ENCODE measurements at regions not wholly inside any gene's neighbourhood (a gene's known extent, or its start where the extent isn't known, plus 50 kb on each side); places are given as distances from the start of the nearest gene placed in this dataset.

DNA sequence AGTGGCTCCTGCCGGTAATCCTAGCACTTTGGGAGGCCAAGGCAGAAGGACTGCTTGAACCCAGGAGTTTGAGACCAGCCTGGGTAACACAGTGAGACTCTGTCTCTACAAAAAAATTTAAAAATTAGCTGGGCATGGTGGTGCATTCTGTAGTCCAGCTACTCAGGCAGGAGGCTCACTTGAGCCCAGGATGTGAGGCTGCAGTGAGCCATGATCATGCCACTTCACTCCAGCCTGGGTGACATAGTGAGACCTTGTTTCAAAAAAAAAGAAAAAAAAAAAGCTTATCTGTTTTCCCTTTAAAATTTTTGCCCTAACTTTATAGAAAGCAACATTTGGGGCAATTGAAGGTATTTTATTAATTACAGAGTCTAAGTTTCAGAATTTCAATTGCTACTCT lies 486.0 kb downstream of the BCAT1 start:
- ATAC-seq = no peak

DNA sequence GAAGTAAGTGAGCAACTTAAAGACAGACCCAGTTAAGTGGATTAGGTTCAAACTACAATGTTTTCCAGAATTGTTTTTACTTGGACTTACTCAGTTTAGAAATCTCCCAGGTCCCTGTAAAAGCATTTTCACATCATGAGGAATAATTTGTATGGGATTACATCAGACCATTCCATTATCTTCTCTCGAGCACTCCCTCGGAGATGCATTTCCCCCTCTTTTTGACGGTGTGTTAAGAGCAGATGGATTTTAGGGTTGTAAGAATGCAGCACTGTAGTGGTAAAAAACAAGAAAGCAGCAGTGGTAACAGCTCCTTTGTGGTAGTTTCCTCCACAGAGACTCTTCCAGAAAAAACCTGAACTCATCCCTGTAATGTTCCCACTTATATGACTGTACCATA lies 488.4 kb downstream of the BCAT1 start:
- no peak for ATAC-seq

DNA sequence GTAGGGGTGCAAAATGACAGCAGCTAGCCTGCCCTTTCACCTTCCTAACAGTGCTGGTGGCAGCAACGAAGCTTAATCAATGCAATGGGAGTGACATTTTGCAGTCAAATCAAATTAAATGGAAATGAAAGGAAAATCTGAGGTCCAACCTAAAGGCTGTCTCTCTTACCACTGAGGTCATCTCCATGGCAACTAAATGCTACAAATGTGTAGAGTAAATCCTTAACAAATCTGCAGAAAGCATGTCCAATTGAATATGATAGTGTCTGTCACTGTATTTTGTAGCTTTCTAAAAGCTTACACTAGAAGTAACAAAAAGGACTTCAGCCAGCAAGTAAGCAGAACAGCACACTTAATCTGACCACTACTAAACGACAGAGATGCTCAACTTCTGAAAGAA lies 488.8 kb downstream of the BCAT1 start:
- ATAC-seq = no peak

DNA sequence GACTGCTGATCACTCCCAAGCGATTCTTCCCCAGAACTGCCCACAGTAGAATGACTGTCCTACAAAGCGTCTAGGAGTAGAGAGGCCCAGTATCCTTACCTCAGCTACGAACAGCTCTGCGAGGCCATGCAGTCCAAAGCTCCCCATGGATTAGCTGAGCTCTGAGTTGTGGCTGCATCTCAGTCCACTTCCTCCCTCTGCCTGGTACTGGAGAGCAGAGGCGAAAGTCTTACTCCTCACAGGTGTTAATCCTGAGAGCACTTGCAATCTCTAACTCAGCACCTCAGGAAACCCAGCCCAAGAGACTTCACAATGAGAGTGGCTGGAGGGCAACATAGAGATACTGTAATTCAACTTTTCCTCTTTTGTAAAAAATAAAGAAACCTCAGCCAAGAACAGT lies 493.1 kb downstream of the BCAT1 start:
- no peak for ATAC-seq

DNA sequence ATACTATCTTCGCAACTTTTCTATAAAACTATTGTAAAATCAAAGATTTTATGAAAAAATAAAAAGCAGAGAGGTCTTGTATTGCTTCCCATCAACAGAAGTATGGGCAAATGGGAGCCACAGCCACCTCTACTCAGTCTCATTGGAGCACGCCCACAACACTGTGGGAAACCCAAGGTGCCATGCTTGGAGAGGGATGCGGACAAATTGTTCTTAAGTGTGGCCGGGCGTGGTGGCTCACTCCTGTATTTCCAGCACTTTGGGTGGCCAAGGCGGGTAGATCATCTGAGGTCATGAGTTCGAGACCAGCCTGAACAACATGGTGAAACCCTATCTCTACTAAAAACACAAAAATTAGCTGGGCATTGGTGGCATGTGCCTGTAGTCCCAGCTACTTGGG lies 498.2 kb upstream of the SOX5 start:
- ATAC-seq = no peak

DNA sequence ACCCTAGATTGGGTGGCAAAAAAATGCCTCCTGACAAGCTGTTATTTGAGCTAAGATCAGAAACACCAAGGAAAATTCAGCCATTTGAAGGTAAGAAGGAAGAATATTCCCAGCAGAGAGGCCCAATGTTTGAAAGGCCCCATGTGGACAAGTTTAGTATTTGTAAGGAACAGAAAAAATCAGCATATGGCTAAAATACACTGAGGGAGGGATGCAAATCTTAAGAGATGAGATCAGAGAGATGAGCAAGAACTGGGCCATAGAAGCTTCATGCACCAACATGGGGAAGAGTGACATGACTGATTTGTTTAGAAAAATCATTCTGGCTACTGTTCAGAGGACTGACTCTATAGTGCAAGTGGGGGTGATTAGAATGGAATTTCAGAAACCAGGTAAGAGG lies 496.8 kb upstream of the SOX5 start:
- ATAC-seq = no peak

DNA sequence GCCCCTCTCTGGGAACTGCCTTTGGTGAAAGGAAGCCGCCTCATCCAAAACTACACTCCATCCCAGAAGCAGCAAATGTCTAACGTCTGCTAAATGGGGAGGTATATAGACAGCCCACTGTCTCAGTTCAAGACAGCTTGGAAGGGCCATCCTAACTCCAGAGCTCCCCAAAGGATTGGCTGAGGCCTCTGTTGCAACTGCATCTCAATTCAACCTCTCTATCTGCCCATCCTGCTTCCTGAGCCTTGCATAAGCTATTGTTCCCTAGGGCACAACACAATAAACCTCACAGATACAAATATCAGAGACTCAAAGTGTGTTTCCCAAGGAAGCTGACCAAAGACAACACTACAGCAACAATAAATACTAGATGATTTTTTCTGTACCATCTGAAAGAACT lies 495.2 kb upstream of the SOX5 start:
- no peak for ATAC-seq

DNA sequence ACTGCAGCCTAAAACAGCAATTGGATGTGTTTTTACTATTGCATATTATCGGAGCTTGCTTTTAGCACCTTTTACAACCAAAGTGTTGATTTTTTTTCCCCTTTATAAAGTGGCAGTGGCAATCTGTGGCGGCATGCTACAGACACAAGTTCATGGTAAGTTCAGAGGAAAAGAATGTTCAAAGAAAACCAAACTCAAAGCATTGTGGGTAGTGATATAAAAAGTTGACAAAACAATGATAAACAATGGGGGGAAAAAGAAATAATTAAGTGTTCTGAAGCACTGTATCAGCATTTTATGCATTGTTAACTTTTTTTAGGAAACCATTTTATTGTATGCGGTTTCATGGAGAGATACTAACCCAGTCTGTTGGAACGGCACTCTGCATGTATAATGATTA lies 492.0 kb upstream of the SOX5 start:
- ATAC-seq = no peak

DNA sequence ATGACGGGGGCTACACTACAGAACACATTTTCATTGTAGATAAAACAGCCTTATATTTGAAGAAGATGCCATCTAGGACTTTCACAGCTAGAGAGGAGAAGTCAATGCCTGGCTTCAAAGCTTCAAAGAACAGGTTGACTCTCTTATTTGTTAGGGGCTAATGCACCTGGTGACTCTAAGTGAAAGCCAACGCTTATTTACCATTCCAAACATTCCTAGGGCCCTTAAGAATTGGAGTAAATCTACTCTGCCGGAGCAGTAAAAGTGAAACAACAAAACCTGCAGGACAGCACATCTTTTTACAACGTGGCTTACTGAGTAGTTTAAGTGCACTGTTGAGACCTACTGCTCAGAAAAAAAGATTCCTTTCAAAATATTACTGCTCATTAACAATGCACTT lies 487.2 kb upstream of the SOX5 start:
- ATAC-seq = no peak

DNA sequence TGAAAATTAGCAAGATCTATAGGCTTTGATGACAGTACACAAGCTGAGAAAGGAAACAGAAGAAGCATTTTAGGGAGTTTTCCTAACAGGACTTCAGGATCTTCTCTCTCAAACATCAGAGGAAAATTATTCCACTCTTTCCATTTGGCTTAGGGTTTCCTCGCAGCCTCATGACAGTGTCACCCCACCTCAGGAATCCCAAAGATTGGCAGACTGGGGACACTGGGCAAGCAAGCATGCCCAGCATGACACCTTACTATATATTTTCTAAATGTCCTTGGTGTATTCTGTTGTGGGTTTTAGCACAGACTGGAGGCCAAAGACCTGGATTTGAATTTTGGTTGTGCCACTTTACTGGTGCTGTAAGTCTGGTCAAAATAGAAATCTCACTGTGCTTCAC lies 482.4 kb upstream of the SOX5 start:
- no peak for ATAC-seq

DNA sequence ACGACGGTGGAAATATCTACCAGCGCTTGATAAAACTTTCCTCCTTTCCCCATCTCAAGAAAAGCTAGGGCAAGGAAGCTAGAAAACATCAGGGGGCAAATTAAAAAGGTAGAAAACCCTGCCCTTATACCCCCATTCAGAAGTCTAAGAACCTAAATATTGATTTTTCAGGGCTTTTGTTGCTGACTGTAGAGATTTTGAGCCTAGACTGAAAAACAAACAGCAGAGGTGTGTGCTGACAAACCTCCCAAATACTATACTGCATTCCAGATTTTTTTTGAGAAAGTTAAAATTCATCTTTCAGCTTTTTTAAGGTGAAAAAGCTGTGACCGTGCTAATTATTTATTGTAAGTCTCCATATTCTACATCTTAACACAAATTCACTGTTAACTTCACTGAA lies 478.3 kb upstream of the SOX5 start:
- no peak for ATAC-seq

DNA sequence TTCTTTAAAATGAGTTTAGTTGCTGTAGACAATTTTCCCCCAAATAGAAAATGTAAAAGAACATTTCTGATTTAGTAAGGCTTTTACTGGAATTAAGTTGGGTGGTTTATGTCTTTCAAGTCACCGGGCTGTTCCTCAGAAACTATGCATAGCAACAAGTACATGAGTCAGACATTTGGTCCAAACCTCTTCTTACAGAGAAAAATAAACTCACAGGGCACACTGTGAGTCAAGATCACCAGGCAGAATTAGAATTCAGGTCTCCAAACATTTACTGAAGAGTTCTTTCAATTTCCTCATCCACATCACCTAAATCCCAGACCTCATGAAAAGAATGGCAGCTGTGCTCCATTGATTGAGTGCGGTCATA lies 476.1 kb upstream of the SOX5 start:
- ATAC-seq = no peak

DNA sequence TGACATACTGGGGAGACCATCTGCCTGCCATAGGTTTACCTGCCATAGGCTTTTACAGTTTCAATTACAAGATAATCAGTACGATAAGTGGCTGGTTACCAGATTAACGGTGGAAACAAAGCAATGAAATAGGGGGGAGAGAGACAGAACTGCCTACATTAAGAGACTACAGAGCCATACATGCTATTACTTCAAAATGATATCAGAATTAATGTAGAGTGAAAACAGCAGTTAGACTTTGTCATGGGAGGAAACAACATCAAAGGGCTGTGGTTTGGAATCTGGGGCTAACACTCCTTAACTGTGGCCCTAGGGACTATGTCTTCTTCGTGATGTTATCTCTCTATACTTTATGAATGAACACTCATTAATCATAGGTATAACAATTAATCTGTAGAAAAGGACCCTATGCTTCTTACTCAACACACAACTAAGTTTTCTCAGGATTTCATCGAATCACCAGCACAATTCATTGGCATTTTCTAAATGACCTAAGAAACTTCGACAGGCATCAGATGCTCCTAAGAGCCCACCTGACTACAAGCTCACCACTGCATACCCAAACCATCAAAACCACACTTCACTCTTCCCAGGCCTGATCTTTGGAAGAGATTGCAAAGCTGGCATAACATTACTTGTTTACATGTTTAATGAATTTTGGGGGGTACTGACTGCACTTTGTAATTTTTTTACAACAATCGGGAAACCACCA lies 475.6 kb upstream of the SOX5 start:
- ATAC-seq = peak in 1 of 2 donors; percentile 17

DNA sequence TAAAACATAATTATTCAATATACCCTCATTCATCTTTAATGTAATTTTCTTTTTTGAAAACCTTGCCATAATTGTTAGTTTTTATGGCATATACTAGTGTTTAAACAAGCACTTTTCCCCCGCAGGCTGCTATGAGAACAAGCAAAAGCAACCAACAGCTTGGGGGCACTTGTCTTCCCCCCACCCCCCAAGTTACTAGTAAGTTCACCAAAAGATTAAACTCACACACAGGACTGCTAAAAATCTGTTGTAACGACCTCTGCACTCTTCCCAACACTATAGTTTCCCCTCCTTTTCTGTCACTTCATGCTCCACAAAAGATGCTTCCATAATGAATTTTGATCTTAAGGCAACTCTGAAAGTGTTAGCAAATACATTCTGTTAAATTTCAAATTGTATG lies 474.9 kb upstream of the SOX5 start:
- no peak for ATAC-seq

DNA sequence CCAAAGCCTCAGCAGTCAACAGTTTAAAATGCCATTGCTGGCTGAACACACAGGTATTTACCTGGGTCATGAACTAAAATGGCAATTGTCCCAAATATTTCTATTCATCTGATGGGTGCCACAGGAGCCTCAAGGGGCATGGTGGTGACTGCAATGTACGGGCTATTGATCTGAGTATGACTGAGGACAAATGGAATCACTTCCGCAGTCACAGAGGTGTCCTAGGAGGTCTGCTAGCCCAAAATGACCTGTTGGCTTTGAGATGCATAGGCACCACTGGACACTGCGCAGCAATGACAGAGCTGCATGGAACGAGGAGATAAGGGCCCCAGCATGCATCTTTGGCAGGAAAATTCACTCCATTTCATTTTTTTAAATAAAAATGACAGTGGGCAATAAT lies 474.1 kb upstream of the SOX5 start:
- ATAC-seq = no peak

DNA sequence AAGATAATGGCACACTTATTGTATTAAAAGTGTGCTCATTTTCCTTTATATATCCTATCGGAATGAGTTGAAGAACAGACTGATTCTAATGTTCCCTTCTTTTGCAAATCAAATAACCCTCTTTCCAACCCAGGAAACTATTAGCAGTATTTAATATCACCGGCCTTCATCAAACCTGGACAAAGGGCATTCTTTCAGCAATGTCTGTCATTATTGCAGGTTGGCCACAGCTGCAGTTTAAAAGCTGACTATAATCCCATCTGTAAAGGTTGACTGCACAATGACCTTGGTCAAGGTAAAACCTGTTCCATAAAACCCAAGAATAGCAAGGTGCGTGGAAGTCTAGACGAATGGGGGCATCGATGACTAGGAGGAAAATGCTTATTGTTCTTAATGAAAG lies 472.3 kb upstream of the SOX5 start:
- ATAC-seq = no peak

DNA sequence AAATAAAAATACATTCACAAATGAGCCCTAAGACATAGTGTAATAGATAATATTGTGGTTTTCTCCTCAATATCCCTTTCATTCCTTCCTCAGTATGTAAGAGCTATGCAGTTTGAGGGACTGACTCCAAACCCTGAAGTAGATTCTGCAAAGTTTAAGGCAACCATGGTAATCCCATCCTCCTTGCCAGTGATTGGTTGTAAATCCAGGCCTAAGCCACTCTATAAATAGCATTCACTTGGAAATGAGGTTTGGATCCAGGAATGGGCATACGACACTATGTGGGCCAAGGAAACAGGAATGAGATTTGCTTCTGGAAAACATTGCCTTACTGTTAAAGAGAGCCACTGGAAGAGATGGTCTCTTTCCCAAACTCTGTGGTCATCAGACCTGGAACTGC lies 468.7 kb upstream of the SOX5 start:
- no peak for ATAC-seq

DNA sequence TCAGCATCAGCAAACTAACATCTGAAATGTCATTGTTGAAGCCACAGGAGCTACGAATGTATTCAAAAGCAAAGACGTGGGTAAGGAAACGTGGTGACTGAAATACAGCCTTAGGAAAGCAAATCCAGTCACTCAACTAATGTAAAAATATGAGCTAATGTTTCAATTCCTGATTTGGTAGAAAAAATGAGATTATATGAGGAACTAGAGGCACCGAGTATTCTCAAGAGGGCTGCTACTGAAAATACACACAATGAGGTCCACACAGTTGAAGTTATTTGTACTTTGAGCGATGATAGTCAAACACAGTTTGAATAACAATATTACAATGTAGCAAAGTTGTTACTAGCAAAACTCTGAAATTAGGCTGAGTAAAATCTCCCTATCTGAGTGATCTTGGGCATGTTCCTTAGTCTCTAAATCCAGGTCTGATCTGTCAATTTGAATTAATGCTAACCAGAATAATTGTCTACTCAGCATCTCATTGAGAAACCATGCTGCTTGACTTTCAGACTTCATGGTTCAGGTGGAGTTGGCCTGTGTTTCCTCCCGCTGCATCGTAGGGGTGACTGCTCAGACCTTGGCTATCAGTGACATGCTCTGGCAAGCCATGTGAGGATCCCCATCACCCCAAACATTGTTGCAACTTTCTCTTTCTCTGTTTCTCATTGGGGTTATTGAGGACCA lies 467.1 kb upstream of the SOX5 start:
- ATAC-seq = peak in 1 of 2 donors; percentile 7

DNA sequence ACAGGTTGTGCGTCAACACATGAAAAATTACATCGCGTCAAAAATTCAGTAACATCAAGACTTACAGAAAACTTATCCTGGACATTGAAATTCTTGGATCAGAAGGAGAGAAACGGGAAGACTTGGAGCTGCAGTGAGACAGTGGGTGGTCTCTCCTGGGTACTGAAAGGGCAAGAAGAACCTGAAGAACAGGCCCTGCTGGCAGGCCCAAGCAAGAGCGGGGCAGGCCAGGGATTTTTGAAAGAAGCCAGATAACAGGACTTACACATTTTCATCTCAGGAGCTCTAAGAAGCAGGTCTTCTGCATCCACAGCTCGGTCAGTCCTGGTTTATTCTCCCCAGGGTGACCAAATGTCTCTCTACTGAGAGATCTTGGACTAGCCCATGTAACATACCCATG lies 466.5 kb upstream of the SOX5 start:
- ATAC-seq = no peak

DNA sequence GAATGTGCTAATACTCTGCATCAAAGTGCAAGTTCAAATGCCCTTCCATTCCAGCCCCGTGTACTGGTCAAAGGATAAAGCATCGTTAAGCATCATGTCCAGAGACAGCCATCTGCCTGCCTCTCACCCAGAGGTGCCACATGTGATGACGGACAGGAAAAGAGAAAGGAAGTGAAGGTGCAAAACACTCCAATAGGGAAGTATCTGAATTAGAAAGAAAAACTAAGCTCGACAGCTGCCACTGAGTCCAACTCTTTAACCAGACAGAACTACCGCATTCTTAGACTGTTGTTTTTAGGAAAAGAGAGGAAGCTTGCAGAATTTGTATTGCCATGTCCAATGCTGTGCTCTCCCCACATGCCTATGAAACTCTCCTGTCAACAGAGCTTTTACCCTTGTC lies 465.0 kb upstream of the SOX5 start:
- no peak for ATAC-seq

DNA sequence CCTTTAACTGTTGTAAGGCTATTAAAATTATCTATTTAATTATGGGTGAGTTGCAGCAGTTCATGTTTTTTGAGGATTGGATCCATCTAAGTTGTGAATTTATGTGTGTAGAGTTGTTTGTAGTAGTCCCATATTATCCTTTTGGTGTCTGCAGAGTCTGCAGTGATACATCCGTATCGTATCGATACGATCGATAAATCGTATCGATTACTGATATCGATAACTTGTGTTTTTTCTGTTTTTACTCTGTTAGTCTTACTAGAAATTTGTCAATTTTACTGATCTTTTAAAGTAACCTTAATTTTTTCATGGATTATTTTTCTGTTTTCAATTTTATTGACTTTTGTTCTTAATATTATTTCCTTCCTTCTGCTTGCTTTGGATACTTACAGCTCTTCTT lies 462.5 kb upstream of the SOX5 start:
- ATAC-seq = no peak

DNA sequence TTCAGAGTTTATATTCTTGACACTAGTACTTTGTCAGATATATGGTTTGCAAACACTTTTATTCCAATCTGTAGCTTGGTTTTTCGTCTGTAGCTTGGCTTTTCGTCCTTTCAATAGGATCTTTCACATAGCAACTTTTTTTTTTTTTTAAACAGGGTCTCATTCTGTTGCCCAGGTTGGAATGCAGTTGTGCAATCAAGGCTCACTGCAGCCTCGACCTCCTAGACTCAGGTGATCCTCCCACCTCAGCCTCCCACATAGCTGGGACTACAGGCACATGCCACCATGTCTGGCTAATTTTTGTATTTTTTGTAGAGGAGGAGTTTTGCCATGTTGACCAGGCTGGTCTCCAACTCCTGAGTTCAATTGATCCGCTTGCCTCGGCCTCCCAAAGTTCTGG lies 460.4 kb upstream of the SOX5 start:
- no peak for ATAC-seq

DNA sequence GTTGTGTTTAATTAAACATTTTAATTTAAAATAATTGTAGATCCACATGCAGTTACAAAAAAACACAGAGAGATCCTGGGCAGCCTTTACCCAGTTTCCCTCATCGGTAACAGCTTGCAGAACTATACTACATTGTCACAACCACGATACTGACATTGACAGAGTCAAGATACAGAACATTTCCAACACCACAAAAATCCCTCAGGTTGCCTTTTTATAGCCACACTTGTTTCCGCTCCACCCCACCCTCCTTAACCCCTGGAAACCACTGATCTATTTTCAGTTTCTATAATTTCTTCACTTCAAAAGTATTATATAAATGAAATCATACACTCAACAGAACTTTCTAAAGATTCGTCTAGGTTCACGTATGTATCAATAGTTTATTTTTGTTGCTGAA lies 458.8 kb upstream of the SOX5 start:
- no peak for ATAC-seq

DNA sequence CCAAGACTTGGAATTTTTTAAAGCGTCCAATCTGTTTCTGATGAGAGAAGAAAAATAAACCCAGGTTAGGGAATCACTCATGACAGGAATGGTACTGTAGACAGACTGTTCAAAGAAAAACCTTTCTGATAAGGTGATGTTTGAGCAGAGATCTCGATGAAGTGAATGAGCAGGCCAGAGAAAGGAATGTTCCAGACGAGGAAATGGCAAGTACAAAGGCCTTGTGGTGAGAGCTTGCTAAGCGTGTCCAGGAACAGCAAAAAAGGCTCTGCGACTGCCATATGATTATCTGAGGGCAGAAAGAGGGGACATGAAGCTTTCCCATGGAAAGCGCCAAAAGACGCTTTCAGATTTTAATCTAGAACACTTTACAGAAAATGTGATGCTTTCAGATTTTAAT lies 458.4 kb upstream of the SOX5 start:
- ATAC-seq = no peak

Measured in activated CD4-positive, CD25-positive, alpha-beta regulatory T cell treated with anti-CD3 and anti-CD28 coated beads, Interleukin-2, amount 50 U/mL, for 24 hours (primary cell).